GM21619 (cell line): ENCODE measurements at regions not wholly inside any gene's neighbourhood (a gene's known extent, or its start where the extent isn't known, plus 50 kb on each side); places are given as distances from the start of the nearest gene placed in this dataset.

Experiments used
- ATAC-seq: cut with Tn5 transposase; IDR thresholded peaks from one replicate; pipeline ENCODE4 v1.9.1; 2021; ENCODE audit not compliant: unreplicated experiment

GRCh38 chr2:217393585-217394032 lies 533.7 kb upstream of the TNP1 start:
- ATAC-seq = no peak

- no peak for ATAC-seq
These were observed 533.2 kb upstream of the TNP1 start for GRCh38 chr2:217392930-217393584.

DNA sequence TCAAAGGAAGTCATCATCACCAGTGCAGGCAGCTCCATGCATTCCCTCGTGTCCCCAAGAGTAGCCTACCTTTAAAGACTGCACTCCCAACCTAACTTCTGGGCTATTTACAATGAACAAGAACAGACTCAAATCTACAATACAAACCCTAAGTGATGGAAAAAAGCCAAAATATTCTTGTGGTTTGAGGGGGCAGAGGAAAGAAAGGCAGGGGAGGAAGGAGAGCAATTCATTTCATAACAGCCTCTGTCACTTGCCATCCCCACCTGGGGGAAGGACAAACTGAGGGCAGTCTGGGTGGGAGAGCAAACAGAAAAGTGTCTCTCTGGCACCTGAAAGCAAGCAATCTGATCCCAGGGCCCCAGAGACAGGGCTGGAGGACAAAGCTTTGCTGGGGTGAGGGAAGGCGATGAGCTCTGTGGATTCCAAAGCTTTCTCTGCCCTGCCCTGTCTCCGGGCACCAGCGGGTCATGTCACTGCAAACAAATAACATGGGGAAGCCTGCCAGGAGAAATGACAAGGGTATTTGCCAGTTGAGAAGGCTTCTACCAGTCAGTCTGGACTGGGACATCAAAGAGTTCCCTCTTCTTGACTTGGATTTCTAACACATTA lies 528.0 kb upstream of the TNP1 start:
- ATAC-seq = no peak

- no peak for ATAC-seq
These were observed 526.2 kb upstream of the TNP1 start for GRCh38 chr2:217386041-217386440.

DNA sequence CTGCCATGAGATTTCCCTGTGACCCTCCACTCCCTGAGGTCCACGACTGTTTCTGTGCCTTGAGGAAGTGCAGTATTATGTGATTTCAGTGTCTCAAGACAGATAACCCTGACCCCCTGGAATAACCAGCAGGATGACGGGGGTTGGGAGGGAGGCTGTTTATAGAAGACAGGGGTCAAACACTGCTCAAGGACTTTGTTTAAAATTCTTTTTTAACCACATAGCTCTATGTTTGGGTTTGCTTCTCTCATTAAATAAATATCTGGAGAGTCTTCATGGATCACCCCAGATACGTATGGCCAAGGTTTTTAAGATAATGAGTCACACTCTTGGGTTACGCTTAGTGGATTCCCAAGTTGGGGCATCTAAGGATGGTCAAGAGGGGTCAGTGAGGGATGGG lies 523.8 kb upstream of the TNP1 start:
- ATAC-seq = no peak

GRCh38 chr2:217382794-217383193 lies 522.9 kb upstream of the TNP1 start:
- no peak for ATAC-seq

DNA sequence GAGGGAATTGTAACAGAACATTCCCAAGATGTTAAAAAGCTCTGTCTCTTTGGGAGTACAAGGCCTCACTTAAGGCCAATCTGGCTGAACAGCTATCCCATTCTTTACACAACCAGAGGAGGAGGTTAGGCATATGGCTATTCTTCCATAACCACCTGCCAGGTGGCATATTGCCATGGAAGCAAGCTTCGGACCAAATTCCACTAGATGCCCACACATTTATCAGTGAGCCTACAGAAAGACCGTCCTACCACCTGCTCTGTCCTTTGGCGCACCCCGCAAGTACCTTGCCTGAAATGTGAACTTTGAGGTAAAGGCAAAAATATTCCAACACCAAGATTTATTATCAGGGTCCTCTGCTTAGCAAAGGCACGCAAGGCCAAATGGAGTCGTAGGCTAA lies 519.9 kb upstream of the TNP1 start:
- no peak for ATAC-seq

GRCh38 chr2:217372794-217373193 lies 512.9 kb upstream of the TNP1 start:
- no peak for ATAC-seq

DNA sequence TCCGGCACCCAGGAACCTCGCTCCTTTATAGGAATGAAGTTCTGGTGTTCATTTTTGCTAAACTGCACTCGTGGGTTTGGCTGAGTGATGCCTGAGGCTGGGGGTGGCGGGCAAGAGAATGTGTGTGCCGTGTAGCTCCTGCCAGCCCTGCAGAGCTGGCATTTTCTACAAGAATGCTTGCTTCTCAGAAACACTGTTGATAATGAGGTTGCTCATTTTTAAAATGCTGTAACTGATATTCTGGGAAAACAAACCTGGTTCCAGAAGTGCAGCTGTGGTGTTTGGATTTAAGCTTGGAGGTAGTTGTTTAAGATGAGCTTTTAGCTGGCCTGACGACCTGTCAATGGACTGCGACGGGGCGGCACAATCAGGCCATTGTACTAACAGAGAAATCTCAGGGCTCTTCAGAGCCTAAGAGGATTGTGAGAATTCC lies 511.9 kb upstream of the TNP1 start:
- no peak for ATAC-seq

DNA sequence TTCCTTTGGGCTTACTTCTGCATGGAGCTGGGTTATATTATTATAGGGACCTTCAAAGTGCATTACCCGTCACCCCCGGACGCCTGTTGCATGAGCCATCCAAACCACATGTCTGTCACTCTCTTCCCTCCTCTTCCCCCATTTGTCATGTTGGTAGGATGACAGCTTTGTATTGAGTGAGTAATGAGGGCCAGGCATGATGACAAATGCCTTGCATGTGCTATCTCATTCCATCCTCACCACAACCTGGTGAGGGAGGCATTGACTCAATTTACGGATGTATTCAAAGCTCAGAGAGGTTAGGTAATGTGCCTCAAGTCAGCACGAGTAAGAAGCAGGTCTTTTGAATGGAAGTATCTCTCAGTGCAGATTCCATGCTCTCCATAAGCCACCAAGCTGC lies 510.5 kb upstream of the TNP1 start:
- no peak for ATAC-seq

DNA sequence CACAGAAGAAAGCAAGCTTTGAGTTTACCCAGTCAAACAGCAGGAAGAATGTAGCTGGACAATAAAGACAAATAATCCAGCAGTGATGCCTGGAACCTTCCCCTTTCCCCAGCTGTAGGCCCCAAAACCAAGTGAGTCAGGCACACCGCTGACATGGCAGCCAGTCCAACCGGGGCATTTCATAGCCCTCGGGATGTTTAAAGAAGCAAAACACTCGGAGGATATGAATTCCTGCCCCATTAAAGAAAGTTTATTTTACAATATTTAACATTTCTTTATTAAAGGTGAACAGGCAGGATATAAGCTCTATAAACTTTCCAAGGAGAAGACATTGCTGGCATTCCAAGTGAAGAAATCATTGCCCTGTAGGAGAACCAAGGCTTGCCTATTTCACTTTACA lies 507.6 kb upstream of the TNP1 start:
- no peak for ATAC-seq

DNA sequence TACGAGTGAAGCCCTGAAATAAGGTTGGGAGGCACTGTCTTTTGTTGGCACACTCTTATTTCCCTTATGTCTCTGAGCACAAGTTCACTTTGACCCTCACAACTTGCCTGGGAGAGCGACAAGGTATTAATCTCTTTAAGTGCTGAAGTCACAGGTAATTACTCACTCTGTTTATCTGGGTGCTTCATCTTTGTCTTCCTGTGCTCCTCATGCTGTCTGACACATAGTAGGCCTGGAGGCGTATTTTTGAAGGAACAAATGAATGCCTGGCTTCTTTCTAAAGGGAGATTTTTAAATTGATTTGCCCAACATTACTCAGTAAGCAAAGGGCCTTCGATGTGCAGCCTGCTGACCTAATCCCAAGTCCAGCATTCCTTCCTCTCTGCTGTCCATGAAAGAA lies 507.1 kb upstream of the TNP1 start:
- ATAC-seq = no peak

DNA sequence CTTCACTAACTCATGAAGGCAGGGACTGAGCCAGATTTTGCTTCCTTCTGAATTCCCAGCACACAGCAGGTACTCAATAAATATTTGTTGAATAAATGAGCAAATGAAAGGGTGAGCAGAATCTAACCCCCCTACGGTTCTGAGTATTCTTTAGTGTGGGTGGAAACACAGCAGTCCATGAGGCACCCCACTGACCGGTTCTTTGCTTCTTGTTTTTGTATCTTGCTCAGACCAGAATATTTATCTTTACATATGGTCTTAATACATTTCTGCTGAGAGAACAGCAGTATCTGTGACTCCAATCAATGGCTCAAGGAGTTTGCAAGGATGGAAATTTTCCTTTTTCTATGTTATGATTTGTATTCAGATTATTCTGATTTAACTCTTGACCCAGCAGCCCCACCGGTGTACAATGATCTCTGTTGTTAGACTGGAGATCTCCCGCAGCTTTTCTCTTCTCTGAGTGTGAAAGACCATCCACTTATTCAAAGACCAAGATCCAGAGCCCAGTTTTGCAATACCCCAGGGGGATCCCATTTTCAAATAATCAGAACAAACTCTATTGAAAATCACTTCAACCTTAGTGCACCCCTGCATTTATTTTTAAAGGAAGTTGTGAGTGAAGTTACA lies 506.5 kb upstream of the TNP1 start:
- no peak for ATAC-seq

DNA sequence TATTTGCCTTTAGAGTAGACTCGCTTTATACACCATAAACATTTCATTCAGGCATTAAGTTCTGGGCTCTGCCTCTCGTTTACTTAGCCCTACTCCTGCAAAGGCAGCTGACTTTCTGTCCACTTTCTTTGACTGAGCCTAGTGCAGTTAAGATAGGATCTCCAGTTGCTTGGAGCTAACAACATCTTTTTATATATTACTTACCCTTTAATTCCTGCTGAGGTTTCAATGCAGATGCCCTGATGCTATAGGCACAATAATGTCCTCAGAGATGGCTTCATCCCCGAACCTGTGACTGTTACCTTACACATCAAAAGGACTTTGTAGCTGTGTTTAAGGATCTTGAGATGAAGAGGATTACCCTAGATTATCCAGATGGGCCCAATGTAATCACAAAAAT lies 505.8 kb upstream of the TNP1 start:
- no peak for ATAC-seq

- no peak for ATAC-seq
These were observed 504.4 kb upstream of the TNP1 start for GRCh38 chr2:217364224-217364623.

DNA sequence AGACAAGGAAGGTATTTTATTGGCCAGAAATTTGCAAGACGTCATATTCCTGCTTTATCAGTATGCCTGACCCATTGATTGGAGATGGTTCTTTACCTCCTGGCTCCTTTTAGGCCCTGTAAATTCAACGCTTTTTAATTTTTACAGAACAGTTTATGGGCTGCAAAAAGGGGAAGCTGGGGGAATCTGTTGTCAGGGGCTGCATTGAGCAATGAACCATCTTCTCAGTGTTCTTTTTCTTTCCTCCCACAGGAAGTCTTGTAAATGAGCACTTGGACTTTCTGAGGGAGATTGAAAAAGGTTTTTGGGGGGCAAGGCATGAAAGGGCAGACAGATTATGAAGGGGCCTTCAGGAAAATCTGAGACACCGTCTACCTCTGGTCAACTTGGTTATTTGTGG lies 503.6 kb upstream of the TNP1 start:
- no peak for ATAC-seq

GRCh38 chr2:217362710-217363109 lies 502.8 kb upstream of the TNP1 start:
- ATAC-seq = no peak

- ATAC-seq = no peak
These were observed 502.4 kb upstream of the TNP1 start for GRCh38 chr2:217362286-217362685.

DNA sequence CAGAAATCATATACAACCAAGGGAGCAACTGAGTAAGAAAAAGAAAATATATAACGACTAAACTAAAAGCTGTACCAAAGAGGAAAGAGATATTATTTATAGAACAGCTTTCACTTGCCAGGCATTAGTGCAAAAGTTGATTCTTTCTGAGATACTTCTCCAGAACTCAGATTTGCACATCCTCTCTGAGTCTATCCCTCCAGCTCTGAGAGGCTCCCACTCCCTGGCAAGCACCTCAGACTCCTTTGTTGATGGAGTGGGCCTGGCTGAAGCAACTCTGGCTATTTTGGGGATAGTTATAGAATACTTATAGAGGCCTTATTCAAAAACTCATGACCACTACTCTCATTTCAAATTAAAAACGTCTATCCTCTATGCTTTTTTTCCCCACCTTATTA lies 501.6 kb upstream of the TNP1 start:
- no peak for ATAC-seq

GRCh38 chr2:217360781-217361482 lies 501.1 kb upstream of the TNP1 start:
- no peak for ATAC-seq

GRCh38 chr2:217360111-217360510 lies 500.2 kb upstream of the TNP1 start:
- ATAC-seq = no peak
